C4-2B (cell line): ENCODE measurements at regions not wholly inside any gene's neighbourhood (a gene's known extent, or its start where the extent isn't known, plus 50 kb on each side); places are given as distances from the start of the nearest gene placed in this dataset.

Source experiments
- H3K27ac ChIP-seq: fragments of 450-650 bp; 2 replicates; pipeline ENCODE4 v1.5.1; 2017
- CTCF ChIP-seq: fragments of 450-650 bp; conservative IDR thresholded peaks from 2 replicates; pipeline ENCODE4 v1.5.1; 2017; ENCODE audit warnings: mild to moderate bottlenecking
- ZFX ChIP-seq: fragments of 450-650 bp; IDR thresholded peaks from 2 replicates; pipeline ENCODE4 v1.6.1; 2017

GRCh38 chr1:87182611-87183010 is 146.1 kb upstream of the LMO4 start:
- no peak for TF ChIP-seq CTCF
- no peak for TF ChIP-seq ZFX
- H3K27ac ChIP-seq, result no peak overlapping the region

- no peak for TF ChIP-seq ZFX
- TF ChIP-seq CTCF, result no peak
- no peak overlapping the region for H3K27ac ChIP-seq
These were observed 143.6 kb upstream of the LMO4 start for GRCh38 chr1:87185077-87185476.

GRCh38 chr1:87186346-87186745 is 142.3 kb upstream of the LMO4 start:
- no peak overlapping the region for H3K27ac ChIP-seq
- TF ChIP-seq CTCF, result no peak
- no peak for TF ChIP-seq ZFX

- no peak overlapping the region for H3K27ac ChIP-seq
- TF ChIP-seq CTCF (no peak), ZFX (no peak)
These were observed 140.0 kb upstream of the LMO4 start for GRCh38 chr1:87188640-87189039.

- no peak overlapping the region for H3K27ac ChIP-seq
- no peak for TF ChIP-seq ZFX
- no peak for TF ChIP-seq CTCF
These were observed 138.3 kb upstream of the LMO4 start for GRCh38 chr1:87190402-87190801.

- no peak for TF ChIP-seq ZFX
- no peak for TF ChIP-seq CTCF
- no peak overlapping the region for H3K27ac ChIP-seq
These were observed 137.0 kb upstream of the LMO4 start for GRCh38 chr1:87191646-87192045.

GRCh38 chr1:87194271-87194774 is 134.4 kb upstream of the LMO4 start:
- TF ChIP-seq ZFX, result no peak
- no peak for TF ChIP-seq CTCF
- no peak overlapping the region for H3K27ac ChIP-seq
